Cardiac muscle cell (in vitro differentiated cells and primary cell): ENCODE measurements at regions not wholly inside any gene's neighbourhood (a gene's known extent, or its start where the extent isn't known, plus 50 kb on each side); places are given as distances from the start of the nearest gene placed in this dataset.

ENCODE experiments used
- DNase-seq, 2 donors: peaks; one replicate each; pipeline versions ENCODE4 v3.0.0 to v3.0.0-alpha.2; 2010 to 2017; ENCODE audit warnings: low read depth in 1 of 2, low spot score in 1 of 2
- H3K27ac ChIP-seq: fragments of 200-600 bp; sonication (generic); 2 replicates; pipeline ENCODE4 v1.5.1; 2016
- H3K27me3 ChIP-seq: fragments of 200-600 bp; sonication (generic); 2 replicates; pipeline ENCODE4 v1.6.0; 2016; ENCODE audit warnings: control low read depth
- H3K36me3 ChIP-seq: fragments of 200-600 bp; sonication (generic); 2 replicates; pipeline ENCODE4 v1.5.1; 2016; ENCODE audit warnings: control low read depth
- H3K4me1 ChIP-seq: fragments of 200-600 bp; sonication (generic); 2 replicates; pipeline ENCODE4 v1.8.1; 2017; ENCODE audit warnings: low read depth, mild to moderate bottlenecking, mixed run types
- H3K4me3 ChIP-seq: fragments of 200-600 bp; sonication (generic); 2 replicates; pipeline ENCODE4 v1.5.1; 2016; ENCODE audit warnings: mild to moderate bottlenecking
- H3K9me3 ChIP-seq: fragments of 200-600 bp; sonication (generic); 2 replicates; pipeline ENCODE4 v1.5.1; 2017; ENCODE audit warnings: low read depth, mild to moderate bottlenecking, control low read depth
- CTCF ChIP-seq: IDR thresholded peaks from 2 replicates; pipeline ENCODE4 v1.5.1; 2012; ENCODE audit warnings: low read depth, mild to moderate bottlenecking, low read length

GRCh38 chr13:56988543-56988942 lies 152.2 kb upstream of the PRR20A start:
- TF ChIP-seq CTCF = no peak
- no peaks in the 10 kb centered on the region for H3K36me3 ChIP-seq
- no peak for DNase-seq
- H3K4me1 ChIP-seq = no peaks in the 10 kb centered on the region
- no peak overlapping the region for H3K4me3 ChIP-seq
- H3K27me3 ChIP-seq = no peaks in the 10 kb centered on the region
- H3K9me3 ChIP-seq = no peaks in the 10 kb centered on the region
- no peak overlapping the region for H3K27ac ChIP-seq

GRCh38 chr13:57003682-57004081 lies 137.0 kb upstream of the PRR20A start:
- H3K36me3 ChIP-seq = no peaks in the 10 kb centered on the region
- no peaks in the 10 kb centered on the region for H3K9me3 ChIP-seq
- no peaks in the 10 kb centered on the region for H3K27me3 ChIP-seq
- TF ChIP-seq CTCF = no peak
- DNase-seq = no peak
- H3K27ac ChIP-seq = no peak overlapping the region
- no peaks in the 10 kb centered on the region for H3K4me1 ChIP-seq
- H3K4me3 ChIP-seq = no peak overlapping the region

GRCh38 chr13:57017357-57017756 lies 123.4 kb upstream of the PRR20A start:
- Histone ChIP-seq H3K4me3 (no peak overlapping the region), H3K9me3 (no peaks in the 10 kb centered on the region), H3K36me3 (no peaks in the 10 kb centered on the region), H3K27me3 (no peaks in the 10 kb centered on the region), H3K27ac (no peak overlapping the region), H3K4me1 (no peaks in the 10 kb centered on the region)
- no peak for TF ChIP-seq CTCF
- DNase-seq = no peak

GRCh38 chr13:57018915-57019314 lies 121.8 kb upstream of the PRR20A start:
- H3K27ac ChIP-seq = no peak overlapping the region
- H3K4me1 ChIP-seq = no peaks in the 10 kb centered on the region
- H3K4me3 ChIP-seq = no peak overlapping the region
- no peaks in the 10 kb centered on the region for H3K36me3 ChIP-seq
- no peak for TF ChIP-seq CTCF
- H3K9me3 ChIP-seq = no peaks in the 10 kb centered on the region
- H3K27me3 ChIP-seq = no peaks in the 10 kb centered on the region
- no peak for DNase-seq

- H3K4me1 ChIP-seq = peaks cover 12% of the 10 kb centered on the region
- no peak for TF ChIP-seq CTCF
- H3K27ac ChIP-seq = no peak overlapping the region
- no peak overlapping the region for H3K4me3 ChIP-seq
- no peaks in the 10 kb centered on the region for H3K9me3 ChIP-seq
- no peaks in the 10 kb centered on the region for H3K27me3 ChIP-seq
- H3K36me3 ChIP-seq = no peaks in the 10 kb centered on the region
- DNase-seq = no peak
Measured at GRCh38 chr13:57030671-57031070, 110.0 kb upstream of the PRR20A start.

- H3K27me3 ChIP-seq = no peaks in the 10 kb centered on the region
- TF ChIP-seq CTCF = no peak
- no peaks in the 10 kb centered on the region for H3K36me3 ChIP-seq
- DNase-seq = no peak
- no peak overlapping the region for H3K27ac ChIP-seq
- no peak overlapping the region for H3K4me3 ChIP-seq
- no peaks in the 10 kb centered on the region for H3K9me3 ChIP-seq
- no peaks in the 10 kb centered on the region for H3K4me1 ChIP-seq
Measured at GRCh38 chr13:57036290-57036689, 104.4 kb upstream of the PRR20A start.
